Fibroblast of pulmonary artery (primary cell): ENCODE measurements at regions not wholly inside any gene's neighbourhood (a gene's known extent, or its start where the extent isn't known, plus 50 kb on each side); places are given as distances from the start of the nearest gene placed in this dataset.

Experiments
- DNase-seq: peaks from one replicate; pipeline ENCODE4 v3.0.0-alpha.2; 2010; ENCODE audit warnings: low read depth
- H3K4me3 ChIP-seq: replicated peaks from 2 replicates; pipeline ENCODE4 v1.5.1; 2011; ENCODE audit warnings: low read depth, mild to moderate bottlenecking, control low read depth, low read length, moderate library complexity
- TF ChIP-seq, protein P1 (sequence below): IDR thresholded peaks from 2 replicates; pipeline ENCODE4 v1.5.1; 2011; ENCODE audit warnings: mild to moderate bottlenecking, control low read depth, low read length, inconsistent platforms; ENCODE audit errors: missing control alignments

DNA sequence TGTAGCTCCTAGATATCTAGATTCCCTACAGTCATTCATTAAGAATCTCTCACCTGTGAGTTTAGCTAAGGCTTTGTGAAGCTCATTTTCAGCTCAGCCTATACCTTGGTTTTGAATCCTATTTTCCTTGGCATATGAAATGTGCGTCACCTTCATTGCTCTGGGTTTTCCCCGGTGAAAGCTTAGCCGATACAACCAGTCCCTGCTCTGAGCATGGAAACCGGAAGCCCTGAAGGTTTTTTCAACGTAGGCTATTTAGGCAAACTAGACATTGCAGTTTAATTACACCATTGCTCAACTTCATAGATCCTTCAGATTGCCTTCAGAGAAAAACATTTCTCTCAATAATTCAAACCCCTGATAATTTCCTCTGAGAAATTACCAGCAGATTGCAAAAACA is 206.8 kb upstream of the TPRG1 start:
- no peak for DNase-seq
- TF ChIP-seq, protein P1, sequence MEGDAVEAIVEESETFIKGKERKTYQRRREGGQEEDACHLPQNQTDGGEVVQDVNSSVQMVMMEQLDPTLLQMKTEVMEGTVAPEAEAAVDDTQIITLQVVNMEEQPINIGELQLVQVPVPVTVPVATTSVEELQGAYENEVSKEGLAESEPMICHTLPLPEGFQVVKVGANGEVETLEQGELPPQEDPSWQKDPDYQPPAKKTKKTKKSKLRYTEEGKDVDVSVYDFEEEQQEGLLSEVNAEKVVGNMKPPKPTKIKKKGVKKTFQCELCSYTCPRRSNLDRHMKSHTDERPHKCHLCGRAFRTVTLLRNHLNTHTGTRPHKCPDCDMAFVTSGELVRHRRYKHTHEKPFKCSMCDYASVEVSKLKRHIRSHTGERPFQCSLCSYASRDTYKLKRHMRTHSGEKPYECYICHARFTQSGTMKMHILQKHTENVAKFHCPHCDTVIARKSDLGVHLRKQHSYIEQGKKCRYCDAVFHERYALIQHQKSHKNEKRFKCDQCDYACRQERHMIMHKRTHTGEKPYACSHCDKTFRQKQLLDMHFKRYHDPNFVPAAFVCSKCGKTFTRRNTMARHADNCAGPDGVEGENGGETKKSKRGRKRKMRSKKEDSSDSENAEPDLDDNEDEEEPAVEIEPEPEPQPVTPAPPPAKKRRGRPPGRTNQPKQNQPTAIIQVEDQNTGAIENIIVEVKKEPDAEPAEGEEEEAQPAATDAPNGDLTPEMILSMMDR = no peak
- no peak overlapping the region for H3K4me3 ChIP-seq

DNA sequence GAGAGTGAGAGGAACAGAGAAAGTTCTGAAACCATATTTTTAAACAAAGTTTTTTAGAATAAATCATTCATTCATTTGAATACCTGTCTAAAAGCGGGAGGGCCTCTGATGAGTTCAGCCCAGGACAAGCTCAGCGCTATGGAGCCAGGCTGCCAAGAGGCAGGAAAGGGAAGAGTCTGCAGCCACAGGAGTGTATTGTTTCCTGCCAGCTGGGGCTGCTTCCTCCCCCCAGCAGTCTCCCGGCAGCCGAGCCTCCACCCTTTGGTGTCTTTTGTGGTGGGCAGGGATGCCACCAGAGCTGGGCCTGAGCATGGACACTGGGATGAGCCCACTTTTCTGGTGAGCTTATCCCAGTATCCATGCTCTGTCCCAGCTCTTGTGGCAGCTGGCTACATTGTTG is 199.5 kb upstream of the TPRG1 start:
- TF ChIP-seq, protein P1 = no peak
- H3K4me3 ChIP-seq = no peak overlapping the region
- no peak for DNase-seq

DNA sequence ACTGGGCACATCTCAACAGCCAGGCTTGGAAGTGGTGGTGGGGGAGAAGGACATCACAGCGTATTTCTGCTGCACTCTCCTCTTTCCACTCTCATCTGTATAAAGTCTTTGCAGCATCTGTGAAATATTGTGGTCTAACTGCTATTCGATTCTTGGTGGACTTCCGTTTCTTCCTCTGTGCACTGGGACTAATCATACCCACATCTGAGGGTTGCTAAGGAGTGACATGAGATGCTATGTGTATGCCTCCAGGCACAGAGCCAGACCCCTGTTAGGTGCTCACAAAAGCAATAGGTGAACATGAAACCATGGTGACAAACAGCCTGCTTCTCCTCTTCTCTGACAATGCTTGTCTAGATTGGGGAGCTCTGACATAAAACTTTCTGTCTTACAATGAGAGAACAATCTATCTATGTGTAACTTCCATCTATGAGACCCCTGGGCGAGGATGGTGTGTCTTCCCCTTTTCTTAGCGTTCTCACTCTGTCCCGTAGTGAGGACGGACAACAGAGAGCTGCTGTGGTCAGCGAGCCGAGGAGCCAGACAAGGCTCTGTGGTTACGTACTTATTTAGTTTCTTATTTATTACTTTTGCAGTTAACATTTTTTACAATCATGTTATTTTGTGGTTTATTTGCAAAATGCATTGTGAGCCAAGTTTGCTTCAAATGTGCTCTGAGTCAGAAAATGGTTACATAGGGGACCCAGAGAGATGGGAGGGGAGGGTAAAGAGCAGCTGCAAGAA is 196.7 kb upstream of the TPRG1 start:
- no peak overlapping the region for H3K4me3 ChIP-seq
- no peak for DNase-seq
- TF ChIP-seq, protein P1 = no peak

DNA sequence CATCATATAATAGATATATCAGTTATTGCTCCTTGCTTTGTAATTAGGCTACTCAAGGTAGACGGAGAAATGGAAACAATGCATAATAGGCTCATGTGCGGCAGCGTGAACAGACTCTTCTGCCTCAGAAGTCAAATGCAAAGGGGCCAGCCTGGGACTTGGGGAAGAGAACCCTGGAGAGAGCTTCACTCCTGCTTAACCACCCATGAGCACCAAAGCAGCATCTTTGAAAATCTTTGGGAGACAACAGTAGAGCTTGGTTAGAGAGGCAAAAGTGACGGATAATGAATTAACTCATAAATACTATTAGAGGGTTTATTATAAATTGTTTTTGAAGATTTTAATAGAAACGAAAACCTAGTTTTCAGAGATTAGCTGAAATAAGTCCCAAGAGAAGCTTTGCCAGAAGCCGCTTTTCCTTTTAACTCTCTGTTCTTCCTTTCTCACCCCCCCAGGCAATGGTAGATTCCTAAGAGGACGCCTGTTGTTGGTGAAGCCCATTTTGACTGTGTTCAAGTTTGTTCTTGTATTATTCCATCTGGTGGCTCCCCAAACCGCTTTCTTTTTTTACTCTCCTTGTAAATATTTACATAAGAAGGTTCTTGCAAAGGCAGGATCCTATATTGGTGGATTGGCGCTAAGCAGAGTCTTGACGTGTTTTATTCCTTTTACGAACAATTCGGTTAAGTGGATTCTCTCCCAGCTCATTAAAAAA is 196.0 kb upstream of the TPRG1 start:
- no peak for DNase-seq
- TF ChIP-seq, protein P1 = no peak
- no peak overlapping the region for H3K4me3 ChIP-seq

DNA sequence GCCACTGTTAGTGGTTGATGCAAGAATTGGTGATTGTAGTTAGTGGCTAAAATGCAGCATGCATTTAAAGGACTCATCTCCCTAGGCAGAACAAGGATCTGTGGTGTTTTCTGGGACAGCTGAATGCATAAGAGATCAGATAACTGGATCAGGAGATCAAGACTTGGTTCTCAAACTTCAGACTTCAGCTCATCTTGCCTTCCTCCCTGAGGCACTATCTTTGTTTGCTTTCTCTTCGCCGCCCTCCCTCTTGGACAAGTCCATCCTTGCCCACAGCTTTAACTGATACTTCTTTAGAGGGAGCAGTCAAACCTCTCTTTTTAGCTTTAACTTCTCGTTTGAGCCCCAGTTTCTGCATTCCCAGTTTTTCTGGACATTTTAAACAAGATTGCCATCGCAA is 195.4 kb upstream of the TPRG1 start:
- no peak overlapping the region for H3K4me3 ChIP-seq
- DNase-seq = no peak
- TF ChIP-seq, protein P1 = no peak

DNA sequence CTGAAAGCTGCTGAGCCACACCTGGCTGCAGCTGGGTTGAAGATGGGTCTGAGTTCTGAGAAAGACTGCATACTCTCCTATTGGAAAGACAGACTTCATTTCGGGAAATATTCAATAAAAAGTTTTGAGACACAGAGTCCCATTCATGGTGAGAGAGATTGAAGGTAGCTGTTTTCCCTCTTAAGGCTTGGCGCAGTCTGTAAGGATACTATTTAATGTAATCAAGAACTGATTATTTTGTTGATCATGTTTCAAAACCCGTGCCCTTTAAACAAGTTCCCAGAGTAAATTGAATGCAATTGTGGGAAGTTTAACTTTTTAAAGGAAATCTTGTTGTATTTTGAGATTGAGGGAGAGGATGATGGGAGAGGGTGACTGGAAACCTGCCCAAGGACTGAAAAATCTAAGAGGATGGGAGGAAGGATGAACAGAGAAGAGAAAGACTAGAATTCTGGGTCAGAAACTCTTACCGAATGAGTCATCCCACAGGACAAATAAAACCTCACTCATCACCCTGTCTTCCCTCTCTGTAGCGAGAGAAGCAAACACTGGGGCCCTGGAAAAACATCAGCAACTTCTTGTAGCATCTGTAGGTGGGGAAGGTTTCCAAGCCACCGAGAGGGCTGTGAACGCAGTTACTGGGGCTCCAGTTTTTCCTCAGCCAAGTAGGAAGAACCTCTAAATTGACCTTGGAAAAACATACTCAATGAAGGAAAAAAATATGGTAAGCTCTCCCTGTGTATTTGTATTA is 193.2 kb upstream of the TPRG1 start:
- DNase-seq = peak; percentile 42
- no peak overlapping the region for H3K4me3 ChIP-seq
- TF ChIP-seq, protein P1 = no peak
